ENCODE measurements at regions not wholly inside any gene's neighbourhood (a gene's known extent, or its start where the extent isn't known, plus 50 kb on each side); places are given as distances from the start of the nearest gene placed in this dataset.

- no peak for TF ChIP-seq POLR2A (IDR thresholded peaks at IDR 0.05)
- peak; percentile 51 to 74 (median 55) for TF ChIP-seq CTCF (IDR thresholded peaks at IDR 0.05)
- H3K36me3 ChIP-seq (replicated peaks in 1 of 2; ENCODE audit: insufficient read depth in 1 of 2, low read depth in 2 of 2) = no peaks in the 10 kb centered on the region
- intact Hi-C loops (cut with DNase I) = no loop called here
- ATAC-seq = no peak
- H3K4me1 ChIP-seq = no peaks in the 10 kb centered on the region
- H3K9me3 ChIP-seq = no peaks in the 10 kb centered on the region
- H3K27ac ChIP-seq = no peak overlapping the region
- H3K4me3 ChIP-seq = no peak overlapping the region
- peak; percentile 60 to 74 (median 66) for DNase-seq
- H3K27me3 ChIP-seq = no peaks in the 10 kb centered on the region
- WGBS, 2 donors = 17 to 24% methylated on average over 9 of the region's 9 CpGs
Observed at GRCh38 chr6:85323435-85324040, 126.3 kb upstream of the NT5E start.

DNA sequence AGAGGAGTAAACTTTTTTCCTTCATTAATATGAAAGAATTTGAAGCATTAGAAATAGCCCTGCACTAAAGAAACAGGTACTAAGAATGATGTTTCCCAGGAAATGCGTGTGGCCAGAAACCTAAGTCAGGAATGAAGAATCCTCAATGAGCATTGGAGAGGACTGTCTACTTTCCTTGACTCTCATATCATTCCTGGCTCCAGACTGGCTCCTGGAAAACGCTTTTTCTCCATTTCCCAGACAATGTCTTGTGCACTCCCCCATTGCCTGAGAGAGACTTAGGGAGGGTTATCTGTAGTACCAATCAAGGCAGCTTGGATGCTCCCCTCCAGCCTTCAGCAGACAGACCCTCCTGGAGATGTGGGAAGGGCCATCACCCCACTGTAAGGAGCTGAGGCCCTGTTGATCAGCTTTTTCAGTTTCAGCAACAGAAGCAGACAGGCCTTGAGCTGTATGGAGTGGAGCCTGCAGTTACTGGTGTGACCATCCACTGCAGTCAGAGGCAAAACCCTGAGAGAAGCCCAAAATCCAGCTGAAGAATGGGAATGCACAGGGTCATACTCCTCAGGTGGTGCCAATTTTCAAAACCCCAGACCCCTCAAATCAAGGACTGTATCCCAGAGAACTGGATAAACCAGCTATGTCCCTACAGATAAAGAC is 127.3 kb upstream of the NT5E start:
- 27 to 33% methylated on average over 2 of the region's 2 CpGs for WGBS, 2 donors
- no peak for TF ChIP-seq POLR2A (IDR thresholded peaks at IDR 0.05)
- TF ChIP-seq CTCF (IDR thresholded peaks at IDR 0.05) = no peak
- intact Hi-C loops (cut with DNase I) = no loop called here
- DNase-seq = no peak
- H3K27ac ChIP-seq = no peak overlapping the region
- H3K4me3 ChIP-seq = no peak overlapping the region
- H3K4me1 ChIP-seq = no peaks in the 10 kb centered on the region
- H3K36me3 ChIP-seq (replicated peaks in 1 of 2; ENCODE audit: insufficient read depth in 1 of 2, low read depth in 2 of 2) = no peaks in the 10 kb centered on the region
- ATAC-seq = no peak
- peaks cover 0 to 8% (median 0%) of the 10 kb centered on the region in 3 donors for H3K9me3 ChIP-seq
- H3K27me3 ChIP-seq = no peaks in the 10 kb centered on the region

- Histone ChIP-seq H3K4me3 (no peak overlapping the region), H3K9me3 (peaks cover 0 to 11% (median 0%) of the 10 kb centered on the region in 3 donors), H3K4me1 (no peaks in the 10 kb centered on the region), H3K27me3 (no peaks in the 10 kb centered on the region), H3K36me3 (replicated peaks in 1 of 2; ENCODE audit: insufficient read depth in 1 of 2, low read depth in 2 of 2) (no peaks in the 10 kb centered on the region), H3K27ac (no peak overlapping the region)
- intact Hi-C loops (cut with DNase I) = no loop called here
- no peak for DNase-seq
- TF ChIP-seq POLR2A (IDR thresholded peaks at IDR 0.05) (no peak), CTCF (IDR thresholded peaks at IDR 0.05) (no peak)
- no peak for ATAC-seq
- 74 to 75% methylated on average over 2 of the region's 2 CpGs for WGBS, 2 donors
Observed at GRCh38 chr6:85321906-85322305, 128.0 kb upstream of the NT5E start.

GRCh38 chr6:85314586-85314985 is 135.3 kb upstream of the NT5E start:
- H3K4me3 ChIP-seq = no peak overlapping the region
- H3K9me3 ChIP-seq = peaks cover 0 to 11% (median 0%) of the 10 kb centered on the region in 3 donors
- intact Hi-C loops (cut with DNase I) = no loop called here
- TF ChIP-seq POLR2A (IDR thresholded peaks at IDR 0.05) = no peak
- TF ChIP-seq CTCF (IDR thresholded peaks at IDR 0.05) = no peak
- no peaks in the 10 kb centered on the region for H3K27me3 ChIP-seq
- H3K27ac ChIP-seq = no peak overlapping the region
- no peaks in the 10 kb centered on the region for H3K4me1 ChIP-seq
- no peaks in the 10 kb centered on the region for H3K36me3 ChIP-seq (replicated peaks in 1 of 2; ENCODE audit: insufficient read depth in 1 of 2, low read depth in 2 of 2)
- WGBS, 2 donors = 46 to 67% methylated on average over 7 of the region's 7 CpGs
- DNase-seq = no peak
- no peak for ATAC-seq

GRCh38 chr6:85300581-85300980 is 149.3 kb upstream of the NT5E start:
- intact Hi-C loops (cut with DNase I) = no loop called here
- TF ChIP-seq POLR2A (IDR thresholded peaks at IDR 0.05) = no peak
- TF ChIP-seq CTCF (IDR thresholded peaks at IDR 0.05) = no peak
- Histone ChIP-seq H3K4me1 (no peaks in the 10 kb centered on the region), H3K27ac (no peak overlapping the region), H3K9me3 (no peaks in the 10 kb centered on the region), H3K36me3 (replicated peaks in 1 of 2; ENCODE audit: insufficient read depth in 1 of 2, low read depth in 2 of 2) (no peaks in the 10 kb centered on the region), H3K4me3 (no peak overlapping the region), H3K27me3 (no peaks in the 10 kb centered on the region)
- 39 to 82% methylated on average over 3 of the region's 3 CpGs for WGBS, 2 donors
- DNase-seq (no peak), ATAC-seq (no peak)
